HG03103 (cell line): ENCODE measurements at regions not wholly inside any gene's neighbourhood (a gene's known extent, or its start where the extent isn't known, plus 50 kb on each side); places are given as distances from the start of the nearest gene placed in this dataset.

Experiments
- ATAC-seq: cut with Tn5 transposase; IDR thresholded peaks from one replicate; pipeline ENCODE4 v1.9.1; 2021; ENCODE audit warnings: low read depth; ENCODE audit not compliant: unreplicated experiment

GRCh38 chr1:63108206-63108605 lies 214.2 kb upstream of the FOXD3 start:
- no peak for ATAC-seq

GRCh38 chr1:63112155-63112900 lies 210.0 kb upstream of the FOXD3 start:
- ATAC-seq: no peak

- ATAC-seq: no peak
These were observed 206.8 kb upstream of the FOXD3 start for GRCh38 chr1:63115527-63115926.

- ATAC-seq: no peak
These were observed 206.4 kb upstream of the FOXD3 start for GRCh38 chr1:63116016-63116415.

- no peak for ATAC-seq
These were observed 202.7 kb upstream of the FOXD3 start for GRCh38 chr1:63119575-63120155.

GRCh38 chr1:63122079-63122478 lies 200.3 kb upstream of the FOXD3 start:
- peak; percentile 59 for ATAC-seq

GRCh38 chr1:63124666-63125191 lies 197.6 kb upstream of the FOXD3 start:
- peak; percentile 66 for ATAC-seq

GRCh38 chr1:63126104-63126503 lies 196.3 kb upstream of the FOXD3 start:
- no peak for ATAC-seq

GRCh38 chr1:63127376-63127775 lies 195.0 kb upstream of the FOXD3 start:
- ATAC-seq: no peak

- no peak for ATAC-seq
These were observed 193.8 kb upstream of the FOXD3 start for GRCh38 chr1:63128556-63128955.

- no peak for ATAC-seq
These were observed 193.2 kb upstream of the FOXD3 start for GRCh38 chr1:63129184-63129583.

GRCh38 chr1:63129855-63130254 lies 192.5 kb upstream of the FOXD3 start:
- ATAC-seq: no peak

GRCh38 chr1:63134501-63135173 lies 187.7 kb upstream of the FOXD3 start:
- ATAC-seq: no peak

GRCh38 chr1:63135174-63135512 lies 187.2 kb upstream of the FOXD3 start:
- no peak for ATAC-seq

GRCh38 chr1:63135801-63136200 lies 186.6 kb upstream of the FOXD3 start:
- no peak for ATAC-seq

- ATAC-seq: no peak
These were observed 180.4 kb upstream of the FOXD3 start for GRCh38 chr1:63142001-63142400.

- no peak for ATAC-seq
These were observed 178.9 kb upstream of the FOXD3 start for GRCh38 chr1:63143482-63143881.

- ATAC-seq: no peak
These were observed 174.6 kb upstream of the FOXD3 start for GRCh38 chr1:63147783-63148182.

- ATAC-seq: no peak
These were observed 173.3 kb upstream of the FOXD3 start for GRCh38 chr1:63148825-63149645.

- no peak for ATAC-seq
These were observed 169.8 kb upstream of the FOXD3 start for GRCh38 chr1:63152572-63152971.

GRCh38 chr1:63155437-63155836 lies 166.9 kb upstream of the FOXD3 start:
- no peak for ATAC-seq
